ENCODE measurements at regions not wholly inside any gene's neighbourhood (a gene's known extent, or its start where the extent isn't known, plus 50 kb on each side); places are given as distances from the start of the nearest gene placed in this dataset.

- TF ChIP-seq, protein P1, sequence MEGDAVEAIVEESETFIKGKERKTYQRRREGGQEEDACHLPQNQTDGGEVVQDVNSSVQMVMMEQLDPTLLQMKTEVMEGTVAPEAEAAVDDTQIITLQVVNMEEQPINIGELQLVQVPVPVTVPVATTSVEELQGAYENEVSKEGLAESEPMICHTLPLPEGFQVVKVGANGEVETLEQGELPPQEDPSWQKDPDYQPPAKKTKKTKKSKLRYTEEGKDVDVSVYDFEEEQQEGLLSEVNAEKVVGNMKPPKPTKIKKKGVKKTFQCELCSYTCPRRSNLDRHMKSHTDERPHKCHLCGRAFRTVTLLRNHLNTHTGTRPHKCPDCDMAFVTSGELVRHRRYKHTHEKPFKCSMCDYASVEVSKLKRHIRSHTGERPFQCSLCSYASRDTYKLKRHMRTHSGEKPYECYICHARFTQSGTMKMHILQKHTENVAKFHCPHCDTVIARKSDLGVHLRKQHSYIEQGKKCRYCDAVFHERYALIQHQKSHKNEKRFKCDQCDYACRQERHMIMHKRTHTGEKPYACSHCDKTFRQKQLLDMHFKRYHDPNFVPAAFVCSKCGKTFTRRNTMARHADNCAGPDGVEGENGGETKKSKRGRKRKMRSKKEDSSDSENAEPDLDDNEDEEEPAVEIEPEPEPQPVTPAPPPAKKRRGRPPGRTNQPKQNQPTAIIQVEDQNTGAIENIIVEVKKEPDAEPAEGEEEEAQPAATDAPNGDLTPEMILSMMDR (IDR thresholded peaks at IDR 0.05): no peak
- no peak for TF ChIP-seq POLR2A (IDR thresholded peaks at IDR 0.05)
- H3K4me3 ChIP-seq: no peak overlapping the region
- no peaks in the 10 kb centered on the region for H3K36me3 ChIP-seq
- DNase-seq (no peak), ATAC-seq (no peak)
- no peaks in the 10 kb centered on the region for H3K9me3 ChIP-seq
- WGBS (ENCODE audit: insufficient coverage, low coverage, low lambda C conversion rate, missing lambda C conversion rate): 79% methylated on average over 2 of the region's 2 CpGs
- no peaks in the 10 kb centered on the region for H3K4me1 ChIP-seq
- intact Hi-C loops (cut with DNase I): no loop called here
- no peaks in the 10 kb centered on the region for H3K27me3 ChIP-seq
- no peak overlapping the region for H3K27ac ChIP-seq
These were observed 855.5 kb upstream of the MAP3K7 start for GRCh38 chr6:91442342-91442741.

DNA sequence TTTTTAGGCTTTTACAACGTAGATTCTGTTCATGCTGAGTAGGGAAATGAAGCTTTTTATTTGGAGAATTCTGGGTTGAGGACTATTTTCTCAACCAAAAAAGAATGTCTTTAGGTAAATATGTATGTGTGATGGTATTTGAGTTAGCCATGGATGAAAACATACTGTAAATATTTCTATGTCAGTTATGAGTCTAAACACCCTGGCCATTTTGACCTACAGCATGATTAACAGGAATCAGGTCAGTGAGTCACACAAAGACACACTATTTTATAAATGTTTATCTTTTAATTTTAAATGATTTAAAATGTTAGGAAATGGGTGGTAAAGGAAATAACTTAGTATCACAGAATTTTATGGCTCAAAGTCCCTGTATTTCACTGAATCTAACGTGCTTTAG is 851.7 kb upstream of the MAP3K7 start:
- H3K4me3 ChIP-seq: no peak overlapping the region
- 33% methylated on average over 2 of the region's 2 CpGs for WGBS (ENCODE audit: insufficient coverage, low coverage, low lambda C conversion rate, missing lambda C conversion rate)
- no peak overlapping the region for H3K27ac ChIP-seq
- H3K4me1 ChIP-seq: no peaks in the 10 kb centered on the region
- no peak for TF ChIP-seq POLR2A (IDR thresholded peaks at IDR 0.05)
- TF ChIP-seq, protein P1 (IDR thresholded peaks at IDR 0.05): no peak
- DNase-seq: no peak
- H3K27me3 ChIP-seq: no peaks in the 10 kb centered on the region
- no peaks in the 10 kb centered on the region for H3K9me3 ChIP-seq
- intact Hi-C loops (cut with DNase I): no loop called here
- ATAC-seq: no peak
- no peaks in the 10 kb centered on the region for H3K36me3 ChIP-seq

- Histone ChIP-seq H3K4me1 (no peaks in the 10 kb centered on the region), H3K27me3 (no peaks in the 10 kb centered on the region), H3K27ac (no peak overlapping the region), H3K4me3 (no peak overlapping the region), H3K9me3 (no peaks in the 10 kb centered on the region), H3K36me3 (no peaks in the 10 kb centered on the region)
- 30% methylated on average over 2 of the region's 2 CpGs for WGBS (ENCODE audit: insufficient coverage, low coverage, low lambda C conversion rate, missing lambda C conversion rate)
- TF ChIP-seq POLR2A (IDR thresholded peaks at IDR 0.05): no peak
- TF ChIP-seq, protein P1 (IDR thresholded peaks at IDR 0.05): no peak
- DNase-seq (no peak), ATAC-seq (no peak)
- intact Hi-C loops (cut with DNase I): no loop called here
These were observed 850.5 kb upstream of the MAP3K7 start for GRCh38 chr6:91437315-91437729.

DNA sequence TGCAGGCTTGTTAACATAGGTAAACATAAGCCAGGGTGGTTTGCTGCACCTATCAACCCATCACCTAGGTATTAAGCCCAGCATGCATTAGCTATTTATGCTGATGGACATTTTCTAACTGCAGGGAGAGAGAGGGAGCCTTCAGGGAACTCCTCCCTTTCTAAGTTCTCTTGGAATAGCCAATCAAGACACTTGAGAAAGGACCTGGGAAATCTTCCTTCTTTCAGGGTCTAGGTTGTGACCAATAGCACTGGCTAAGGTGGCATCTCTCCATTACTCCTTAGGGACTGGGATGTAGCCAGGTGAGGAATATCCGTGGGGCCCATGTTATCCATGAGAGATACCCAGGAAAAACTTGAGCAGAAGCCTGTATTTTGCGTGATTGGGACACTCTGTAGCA is 849.6 kb upstream of the MAP3K7 start:
- WGBS (ENCODE audit: insufficient coverage, low coverage, low lambda C conversion rate, missing lambda C conversion rate): 53% methylated on average over 2 of the region's 2 CpGs
- DNase-seq (no peak), ATAC-seq (no peak)
- TF ChIP-seq POLR2A (IDR thresholded peaks at IDR 0.05): no peak
- TF ChIP-seq, protein P1 (IDR thresholded peaks at IDR 0.05): no peak
- H3K27me3 ChIP-seq: no peaks in the 10 kb centered on the region
- H3K36me3 ChIP-seq: no peaks in the 10 kb centered on the region
- intact Hi-C loops (cut with DNase I): no loop called here
- H3K4me3 ChIP-seq: no peak overlapping the region
- H3K4me1 ChIP-seq: no peaks in the 10 kb centered on the region
- H3K27ac ChIP-seq: no peak overlapping the region
- H3K9me3 ChIP-seq: no peaks in the 10 kb centered on the region

GRCh38 chr6:91435630-91436029 is 848.8 kb upstream of the MAP3K7 start:
- Histone ChIP-seq H3K4me3 (no peak overlapping the region), H3K4me1 (no peaks in the 10 kb centered on the region), H3K27me3 (no peaks in the 10 kb centered on the region), H3K9me3 (no peaks in the 10 kb centered on the region), H3K27ac (no peak overlapping the region), H3K36me3 (no peaks in the 10 kb centered on the region)
- no peak for ATAC-seq
- 55% methylated on average over 1 of the region's 1 CpG for WGBS (ENCODE audit: insufficient coverage, low coverage, low lambda C conversion rate, missing lambda C conversion rate)
- TF ChIP-seq POLR2A (IDR thresholded peaks at IDR 0.05): no peak
- TF ChIP-seq, protein P1 (IDR thresholded peaks at IDR 0.05): no peak
- no peak for DNase-seq
- intact Hi-C loops (cut with DNase I): no loop called here
